HFF-Myc (cell line): ENCODE measurements at regions not wholly inside any gene's neighbourhood (a gene's known extent, or its start where the extent isn't known, plus 50 kb on each side); places are given as distances from the start of the nearest gene placed in this dataset.

Experiments
- DNase-seq: peaks from one replicate; pipeline ENCODE4 v3.0.0-alpha.2; 2011; ENCODE audit warnings: low read depth; ENCODE audit errors: extremely low read depth
- H3K4me3 ChIP-seq: replicated peaks from 2 replicates; pipeline ENCODE4 v1.5.1; 2011; ENCODE audit warnings: low read depth, mild to moderate bottlenecking, control low read depth, low read length
- TF ChIP-seq, protein P1 (sequence below): IDR thresholded peaks from 2 replicates; pipeline ENCODE4 v1.5.1; 2012; ENCODE audit warnings: mild to moderate bottlenecking, low read depth, low read length, control low read depth; ENCODE audit errors: missing control alignments

DNA sequence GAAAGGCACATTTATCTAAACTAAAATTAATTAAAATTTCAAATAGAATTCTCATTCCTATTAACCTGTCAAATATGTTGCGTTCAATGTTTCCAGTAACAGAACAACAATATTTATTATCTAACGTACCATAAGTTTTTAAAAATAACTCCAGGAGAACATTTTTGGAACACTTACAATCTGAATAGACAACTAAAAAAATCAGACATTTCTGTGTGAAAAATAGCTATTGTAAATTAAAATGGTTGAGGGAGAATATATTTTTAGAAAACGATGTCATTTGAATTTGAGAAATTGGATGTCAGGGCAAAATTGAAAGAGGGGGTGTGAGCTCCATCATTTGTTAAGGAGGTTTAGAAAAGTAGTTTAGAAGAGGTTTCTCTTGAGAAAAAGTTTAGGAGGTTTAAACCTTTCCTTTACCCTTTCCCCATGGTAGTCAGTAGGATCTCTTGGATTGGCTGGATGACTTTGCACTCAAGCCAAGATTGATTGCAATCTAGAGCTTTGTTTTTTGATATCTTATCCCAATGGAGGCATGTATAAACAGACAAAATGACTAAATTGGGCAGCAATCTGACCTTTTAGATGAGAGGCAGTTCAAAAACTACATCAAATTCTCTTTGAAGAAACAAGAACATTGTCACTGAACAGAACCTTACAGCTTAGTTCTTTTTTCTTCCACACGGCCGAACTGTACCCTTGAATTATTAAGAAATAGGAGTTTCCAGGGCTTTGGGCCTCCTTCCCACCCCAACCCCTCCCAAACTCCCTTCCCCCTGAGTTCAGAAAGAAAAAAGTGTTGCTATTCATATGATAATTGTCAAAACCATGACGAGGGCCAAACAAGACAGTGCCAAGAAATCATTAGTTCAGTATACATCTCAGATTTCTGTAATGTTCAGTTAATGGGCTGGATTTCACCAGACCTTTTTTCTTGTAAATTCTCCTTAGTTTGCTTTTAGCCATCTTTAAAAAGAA is 79.7 kb upstream of the CDIN1 start:
- no peak overlapping the region for H3K4me3 ChIP-seq
- no peak for DNase-seq

GRCh38 chr15:36501063-36501678 is 78.3 kb upstream of the CDIN1 start:
- TF ChIP-seq, protein P1, sequence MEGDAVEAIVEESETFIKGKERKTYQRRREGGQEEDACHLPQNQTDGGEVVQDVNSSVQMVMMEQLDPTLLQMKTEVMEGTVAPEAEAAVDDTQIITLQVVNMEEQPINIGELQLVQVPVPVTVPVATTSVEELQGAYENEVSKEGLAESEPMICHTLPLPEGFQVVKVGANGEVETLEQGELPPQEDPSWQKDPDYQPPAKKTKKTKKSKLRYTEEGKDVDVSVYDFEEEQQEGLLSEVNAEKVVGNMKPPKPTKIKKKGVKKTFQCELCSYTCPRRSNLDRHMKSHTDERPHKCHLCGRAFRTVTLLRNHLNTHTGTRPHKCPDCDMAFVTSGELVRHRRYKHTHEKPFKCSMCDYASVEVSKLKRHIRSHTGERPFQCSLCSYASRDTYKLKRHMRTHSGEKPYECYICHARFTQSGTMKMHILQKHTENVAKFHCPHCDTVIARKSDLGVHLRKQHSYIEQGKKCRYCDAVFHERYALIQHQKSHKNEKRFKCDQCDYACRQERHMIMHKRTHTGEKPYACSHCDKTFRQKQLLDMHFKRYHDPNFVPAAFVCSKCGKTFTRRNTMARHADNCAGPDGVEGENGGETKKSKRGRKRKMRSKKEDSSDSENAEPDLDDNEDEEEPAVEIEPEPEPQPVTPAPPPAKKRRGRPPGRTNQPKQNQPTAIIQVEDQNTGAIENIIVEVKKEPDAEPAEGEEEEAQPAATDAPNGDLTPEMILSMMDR = peak; percentile 74
- H3K4me3 ChIP-seq = no peak overlapping the region
- DNase-seq = peak; percentile 73

More for the DNA sequence above, 79.7 kb upstream of the CDIN1 start:
- TF ChIP-seq, protein P1 = no peak

- no peak for DNase-seq
- H3K4me3 ChIP-seq = no peak overlapping the region
- TF ChIP-seq, protein P1 = no peak
Measured at GRCh38 chr15:36502509-36502908, 76.9 kb upstream of the CDIN1 start.

GRCh38 chr15:36506733-36507356 is 72.6 kb upstream of the CDIN1 start:
- no peak overlapping the region for H3K4me3 ChIP-seq
- TF ChIP-seq, protein P1 = no peak
- no peak for DNase-seq

- no peak for DNase-seq
- TF ChIP-seq, protein P1 = no peak
- no peak overlapping the region for H3K4me3 ChIP-seq
Measured at GRCh38 chr15:36507458-36507857, 72.0 kb upstream of the CDIN1 start.

DNA sequence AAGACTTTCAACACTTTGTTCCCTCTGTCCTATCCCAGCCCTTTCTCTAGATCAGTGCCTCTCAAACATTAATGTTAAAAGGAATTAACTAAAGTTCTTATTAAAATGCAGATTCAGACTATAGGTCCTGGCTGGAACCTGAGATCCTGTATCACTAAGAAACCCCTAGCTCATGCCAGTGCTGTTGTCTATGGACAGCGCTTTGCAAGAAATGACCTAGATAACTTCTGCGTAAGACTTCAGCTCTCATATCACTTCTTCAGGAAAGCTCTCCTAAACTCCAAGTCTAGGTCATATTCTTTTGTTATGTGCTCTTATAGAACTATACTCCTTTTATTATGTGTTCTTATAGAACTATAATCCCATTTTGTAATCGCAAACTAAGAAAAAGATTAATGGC is 67.8 kb upstream of the CDIN1 start:
- no peak overlapping the region for H3K4me3 ChIP-seq
- TF ChIP-seq, protein P1 = no peak
- DNase-seq = no peak
